ENCODE measurements at regions not wholly inside any gene's neighbourhood (a gene's known extent, or its start where the extent isn't known, plus 50 kb on each side); places are given as distances from the start of the nearest gene placed in this dataset.

GRCh38 chr19:29439021-29439420 is 86.8 kb upstream of the VSTM2B start:
- TF ChIP-seq POLR2A (IDR thresholded peaks at IDR 0.05) (no peak), POLR2AphosphoS5 (IDR thresholded peaks at IDR 0.05) (no peak), EP300 (IDR thresholded peaks at IDR 0.05) (no peak), CTCF (IDR thresholded peaks at IDR 0.05) (no peak)
- no peak for ATAC-seq
- H3K9me3 ChIP-seq = peaks cover 0 to 33% (median 0%) of the 10 kb centered on the region in 3 donors

GRCh38 chr19:29439688-29440550 is 85.9 kb upstream of the VSTM2B start:
- 80 to 100% methylated on average over 1 of the region's 34 CpGs for WGBS, 2 donors (ENCODE audit: low coverage in 1 of 2)

More at GRCh38 chr19:29439021-29439420, 86.8 kb upstream of the VSTM2B start:
- H3K4me1 ChIP-seq = no peaks in the 10 kb centered on the region
- H3K27me3 ChIP-seq = peaks cover 33% of the 10 kb centered on the region
- no peak overlapping the region for H3K4me3 ChIP-seq
- no peaks in the 10 kb centered on the region for H3K36me3 ChIP-seq
- no peak overlapping the region for H3K27ac ChIP-seq

GRCh38 chr19:29442094-29442493 is 83.7 kb upstream of the VSTM2B start:
- no peak overlapping the region for H3K4me3 ChIP-seq
- H3K36me3 ChIP-seq = no peaks in the 10 kb centered on the region
- no peaks in the 10 kb centered on the region for H3K4me1 ChIP-seq
- no peak for ATAC-seq
- no peak overlapping the region for H3K27ac ChIP-seq
- TF ChIP-seq EP300 (IDR thresholded peaks at IDR 0.05) (no peak), POLR2AphosphoS5 (IDR thresholded peaks at IDR 0.05) (no peak), POLR2A (IDR thresholded peaks at IDR 0.05) (no peak), CTCF (IDR thresholded peaks at IDR 0.05) (no peak)
- WGBS, 2 donors (ENCODE audit: low coverage in 1 of 2) = 90% methylated on average over 2 of the region's 7 CpGs; no CpG with 5 or more reads in 1 of the 2 donors
- H3K9me3 ChIP-seq = peaks cover 0 to 33% (median 0%) of the 10 kb centered on the region in 3 donors
- H3K27me3 ChIP-seq = peaks cover 37% of the 10 kb centered on the region

More at GRCh38 chr19:29439688-29440550, 85.9 kb upstream of the VSTM2B start:
- ATAC-seq = no peak
- TF ChIP-seq CTCF (IDR thresholded peaks at IDR 0.05) (no peak), POLR2A (IDR thresholded peaks at IDR 0.05) (no peak), EP300 (IDR thresholded peaks at IDR 0.05) (no peak), POLR2AphosphoS5 (IDR thresholded peaks at IDR 0.05) (no peak)
- Histone ChIP-seq H3K27me3 (peaks cover 32% of the 10 kb centered on the region), H3K9me3 (peaks cover 0 to 33% (median 0%) of the 10 kb centered on the region in 3 donors), H3K4me3 (no peak overlapping the region), H3K27ac (no peak overlapping the region), H3K4me1 (no peaks in the 10 kb centered on the region), H3K36me3 (no peaks in the 10 kb centered on the region)

GRCh38 chr19:29442910-29443309 is 82.9 kb upstream of the VSTM2B start:
- TF ChIP-seq EP300 (IDR thresholded peaks at IDR 0.05) = no peak
- no peak for TF ChIP-seq CTCF (IDR thresholded peaks at IDR 0.05)
- no peak for TF ChIP-seq POLR2A (IDR thresholded peaks at IDR 0.05)
- no peak for TF ChIP-seq POLR2AphosphoS5 (IDR thresholded peaks at IDR 0.05)
- H3K4me1 ChIP-seq = no peaks in the 10 kb centered on the region
- H3K27me3 ChIP-seq = peaks cover 30% of the 10 kb centered on the region
- peaks cover 0 to 33% (median 0%) of the 10 kb centered on the region in 3 donors for H3K9me3 ChIP-seq
- H3K36me3 ChIP-seq = no peaks in the 10 kb centered on the region
- no peak overlapping the region for H3K27ac ChIP-seq
- no peak overlapping the region for H3K4me3 ChIP-seq
- ATAC-seq = no peak
- 60 to 67% methylated on average over 2 of the region's 5 CpGs for WGBS, 2 donors (ENCODE audit: low coverage in 1 of 2)

GRCh38 chr19:29445246-29445645 is 80.5 kb upstream of the VSTM2B start:
- Histone ChIP-seq H3K27me3 (peaks cover 36% of the 10 kb centered on the region), H3K4me1 (no peaks in the 10 kb centered on the region), H3K36me3 (no peaks in the 10 kb centered on the region), H3K27ac (no peak overlapping the region), H3K4me3 (no peak overlapping the region), H3K9me3 (peaks cover 0 to 20% (median 0%) of the 10 kb centered on the region in 3 donors)
- WGBS, 2 donors (ENCODE audit: low coverage in 1 of 2) = 44 to 75% methylated on average over 2 to 3 of the region's 4 CpGs
- no peak for ATAC-seq
- TF ChIP-seq CTCF (IDR thresholded peaks at IDR 0.05) (no peak), POLR2AphosphoS5 (IDR thresholded peaks at IDR 0.05) (no peak), EP300 (IDR thresholded peaks at IDR 0.05) (no peak), POLR2A (IDR thresholded peaks at IDR 0.05) (no peak)
